ENCODE measurements at regions not wholly inside any gene's neighbourhood (a gene's known extent, or its start where the extent isn't known, plus 50 kb on each side); places are given as distances from the start of the nearest gene placed in this dataset.

GRCh38 chr9:88783711-88784083 is 207.6 kb upstream of the S1PR3 start:
- Mint-ChIP-seq H3K27ac (no peak overlapping the region), H3K9me3 (no peaks in the 10 kb centered on the region), H3K27me3 (ENCODE audit: low read depth) (no peaks in the 10 kb centered on the region), H3K4me3 (no peak overlapping the region), H3K4me1 (peaks cover 10% of the 10 kb centered on the region), H3K36me3 (no peaks in the 10 kb centered on the region)
- POLR2A ChIA-PET: no interaction called here
- CTCF ChIA-PET: no interaction called here
- no peak for TF ChIP-seq ZBTB43 (CRISPR knock-in tag; IDR thresholded peaks at IDR 0.05)
- no peak for TF ChIP-seq EMX1 (CRISPR knock-in tag; IDR thresholded peaks at IDR 0.05)
- no peak for TF ChIP-seq TEAD4 (CRISPR knock-in tag; IDR thresholded peaks at IDR 0.05)
- TF ChIP-seq, protein P1, sequence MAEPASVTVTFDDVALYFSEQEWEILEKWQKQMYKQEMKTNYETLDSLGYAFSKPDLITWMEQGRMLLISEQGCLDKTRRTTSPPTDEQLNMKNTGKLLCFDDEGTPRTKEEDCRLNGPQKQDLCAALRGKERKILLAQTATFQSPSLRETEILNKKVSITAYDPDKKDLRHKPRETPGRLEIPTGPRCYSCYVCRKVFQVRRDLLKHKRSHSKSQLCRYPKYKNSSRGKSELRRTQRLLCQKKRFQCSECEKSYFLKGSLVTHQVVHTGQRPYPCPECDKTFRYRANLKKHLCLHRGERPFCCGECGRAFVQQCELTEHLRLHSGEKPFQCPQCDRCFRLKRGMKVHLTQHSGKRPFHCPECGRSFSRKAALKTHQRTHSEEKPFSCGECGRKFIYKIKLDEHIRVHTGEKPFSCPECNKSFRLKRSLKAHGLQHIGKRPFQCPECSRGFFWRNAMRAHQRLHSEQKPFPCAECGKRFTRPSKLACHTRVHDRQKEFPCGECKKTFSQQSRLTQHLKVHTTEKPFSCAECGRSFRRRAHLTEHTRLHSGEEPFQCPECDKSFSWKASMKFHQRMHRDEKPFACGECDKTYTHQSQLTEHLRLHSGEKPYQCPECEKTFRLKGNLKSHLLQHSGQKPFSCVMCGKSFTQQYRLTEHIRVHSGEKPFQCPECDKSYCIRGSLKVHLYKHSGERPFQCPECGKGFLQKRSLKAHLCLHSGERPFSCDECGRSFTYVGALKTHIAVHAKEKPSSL (CRISPR knock-in tag; conservative IDR thresholded peaks at IDR 0.05): no peak
- no peak for TF ChIP-seq FOXP1 (CRISPR knock-in tag; IDR thresholded peaks at IDR 0.05; ENCODE audit: borderline replicate concordance)
- TF ChIP-seq ATF3 (CRISPR knock-in tag; conservative IDR thresholded peaks at IDR 0.05): no peak
- no peak for TF ChIP-seq ZNF416 (CRISPR knock-in tag; IDR thresholded peaks at IDR 0.05)
- TF ChIP-seq ZNF671 (CRISPR knock-in tag; IDR thresholded peaks at IDR 0.05): no peak
- no peak for TF ChIP-seq ZNF317 (CRISPR knock-in tag; IDR thresholded peaks at IDR 0.05; ENCODE audit: borderline replicate concordance, low read depth)
- TF ChIP-seq, protein P2, sequence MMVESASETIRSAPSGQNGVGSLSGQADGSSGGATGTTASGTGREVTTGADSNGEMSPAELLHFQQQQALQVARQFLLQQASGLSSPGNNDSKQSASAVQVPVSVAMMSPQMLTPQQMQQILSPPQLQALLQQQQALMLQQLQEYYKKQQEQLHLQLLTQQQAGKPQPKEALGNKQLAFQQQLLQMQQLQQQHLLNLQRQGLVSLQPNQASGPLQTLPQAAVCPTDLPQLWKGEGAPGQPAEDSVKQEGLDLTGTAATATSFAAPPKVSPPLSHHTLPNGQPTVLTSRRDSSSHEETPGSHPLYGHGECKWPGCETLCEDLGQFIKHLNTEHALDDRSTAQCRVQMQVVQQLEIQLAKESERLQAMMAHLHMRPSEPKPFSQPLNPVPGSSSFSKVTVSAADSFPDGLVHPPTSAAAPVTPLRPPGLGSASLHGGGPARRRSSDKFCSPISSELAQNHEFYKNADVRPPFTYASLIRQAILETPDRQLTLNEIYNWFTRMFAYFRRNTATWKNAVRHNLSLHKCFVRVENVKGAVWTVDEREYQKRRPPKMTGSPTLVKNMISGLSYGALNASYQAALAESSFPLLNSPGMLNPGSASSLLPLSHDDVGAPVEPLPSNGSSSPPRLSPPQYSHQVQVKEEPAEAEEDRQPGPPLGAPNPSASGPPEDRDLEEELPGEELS (CRISPR knock-in tag; IDR thresholded peaks at IDR 0.05): no peak
- no peak for TF ChIP-seq CDX4 (CRISPR knock-in tag; IDR thresholded peaks at IDR 0.05; ENCODE audit: borderline replicate concordance)
- TF ChIP-seq ETV6 (CRISPR knock-in tag; IDR thresholded peaks at IDR 0.05): no peak
- TF ChIP-seq ZNF219 (CRISPR knock-in tag; IDR thresholded peaks at IDR 0.05; ENCODE audit: borderline replicate concordance): no peak
- no peak for TF ChIP-seq OVOL2 (CRISPR knock-in tag; IDR thresholded peaks at IDR 0.05; ENCODE audit: borderline replicate concordance)
- TF ChIP-seq, protein P3, sequence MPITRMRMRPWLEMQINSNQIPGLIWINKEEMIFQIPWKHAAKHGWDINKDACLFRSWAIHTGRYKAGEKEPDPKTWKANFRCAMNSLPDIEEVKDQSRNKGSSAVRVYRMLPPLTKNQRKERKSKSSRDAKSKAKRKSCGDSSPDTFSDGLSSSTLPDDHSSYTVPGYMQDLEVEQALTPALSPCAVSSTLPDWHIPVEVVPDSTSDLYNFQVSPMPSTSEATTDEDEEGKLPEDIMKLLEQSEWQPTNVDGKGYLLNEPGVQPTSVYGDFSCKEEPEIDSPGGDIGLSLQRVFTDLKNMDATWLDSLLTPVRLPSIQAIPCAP (CRISPR knock-in tag; IDR thresholded peaks at IDR 0.05): no peak
- TF ChIP-seq ERG (CRISPR knock-in tag; IDR thresholded peaks at IDR 0.05): no peak
- no peak for TF ChIP-seq JAZF1 (CRISPR knock-in tag; IDR thresholded peaks at IDR 0.05)
- TF ChIP-seq, protein P4, sequence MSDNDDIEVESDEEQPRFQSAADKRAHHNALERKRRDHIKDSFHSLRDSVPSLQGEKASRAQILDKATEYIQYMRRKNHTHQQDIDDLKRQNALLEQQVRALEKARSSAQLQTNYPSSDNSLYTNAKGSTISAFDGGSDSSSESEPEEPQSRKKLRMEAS (CRISPR knock-in tag; IDR thresholded peaks at IDR 0.05): no peak
- no peak for ATAC-seq
- no peak for DNase-seq (ENCODE audit: low spot score)

Data from WTC11 (cell line).